ENCODE measurements at regions not wholly inside any gene's neighbourhood (a gene's known extent, or its start where the extent isn't known, plus 50 kb on each side); places are given as distances from the start of the nearest gene placed in this dataset.

GRCh38 chr21:35229290-35229689 is 180.2 kb upstream of the RUNX1 start:
- no peak for DNase-seq (ENCODE audit: low spot score)

DNA sequence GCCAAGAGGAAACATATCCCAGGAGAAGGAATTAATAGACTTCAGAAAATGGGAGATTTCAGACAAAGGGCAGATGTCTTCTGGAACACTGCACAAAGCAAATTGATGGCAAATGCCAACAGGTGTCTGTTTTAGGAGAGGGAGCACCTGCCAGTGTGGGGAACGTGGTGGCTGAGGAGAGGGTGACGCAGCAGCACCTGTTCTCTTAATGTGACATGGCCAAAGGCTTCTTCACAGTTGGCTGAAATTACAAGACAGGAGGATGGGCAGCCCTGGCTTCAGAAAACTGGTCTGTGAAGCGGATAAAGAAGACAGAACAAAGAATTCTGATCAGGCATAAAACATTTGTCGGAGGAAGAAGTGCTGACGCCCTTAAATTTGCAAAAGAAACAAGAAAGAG is 178.7 kb upstream of the RUNX1 start:
- no peak for DNase-seq (ENCODE audit: low spot score)

- DNase-seq (ENCODE audit: low spot score): no peak
These were observed 178.1 kb upstream of the RUNX1 start for GRCh38 chr21:35226968-35227744.

GRCh38 chr21:35226328-35226727 is 177.2 kb upstream of the RUNX1 start:
- DNase-seq (ENCODE audit: low spot score): no peak

GRCh38 chr21:35225573-35225972 is 176.5 kb upstream of the RUNX1 start:
- no peak for DNase-seq (ENCODE audit: low spot score)

- no peak for DNase-seq (ENCODE audit: low spot score)
These were observed 174.5 kb upstream of the RUNX1 start for GRCh38 chr21:35223480-35224156.

DNA sequence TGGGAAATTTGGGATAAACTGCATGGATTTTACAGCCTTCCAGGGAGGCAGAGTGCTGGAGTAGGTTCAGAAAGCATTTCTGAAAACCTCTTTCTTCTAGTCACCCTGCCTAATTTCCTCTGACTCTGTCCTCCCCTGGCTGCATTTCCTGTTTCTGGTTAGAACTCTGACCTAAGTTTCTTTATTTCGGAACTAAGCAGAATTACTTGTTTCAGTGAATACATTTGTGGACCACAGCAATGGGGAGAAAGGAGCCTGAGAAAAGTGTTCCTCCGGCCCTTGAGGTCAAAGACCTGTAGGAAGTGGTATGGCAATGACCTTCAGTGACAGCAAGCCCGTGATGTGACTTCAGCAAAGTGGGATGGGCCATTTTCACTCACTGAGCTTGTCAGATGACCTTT is 173.4 kb upstream of the RUNX1 start:
- no peak for DNase-seq (ENCODE audit: low spot score)

- DNase-seq (ENCODE audit: low spot score): no peak
These were observed 172.9 kb upstream of the RUNX1 start for GRCh38 chr21:35222021-35222420.

DNA sequence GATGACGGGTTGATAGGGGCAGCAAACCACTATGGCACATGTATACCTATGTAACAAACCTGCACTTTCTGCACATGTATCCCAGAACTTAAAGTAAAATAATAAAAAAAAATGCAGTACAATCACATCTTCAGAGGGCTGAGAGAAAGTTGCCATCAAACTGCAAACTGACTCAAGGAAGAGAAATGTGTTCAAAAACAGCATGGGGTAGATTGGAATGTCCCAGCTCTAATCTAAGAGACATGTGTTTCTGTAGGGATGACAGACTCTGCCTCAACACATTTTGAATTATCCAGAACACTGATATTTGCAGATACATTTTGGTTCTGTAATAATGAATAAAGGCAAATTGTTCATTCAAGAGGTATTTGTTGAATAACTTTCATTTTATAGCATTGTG is 171.2 kb upstream of the RUNX1 start:
- no peak for DNase-seq (ENCODE audit: low spot score)

DNA sequence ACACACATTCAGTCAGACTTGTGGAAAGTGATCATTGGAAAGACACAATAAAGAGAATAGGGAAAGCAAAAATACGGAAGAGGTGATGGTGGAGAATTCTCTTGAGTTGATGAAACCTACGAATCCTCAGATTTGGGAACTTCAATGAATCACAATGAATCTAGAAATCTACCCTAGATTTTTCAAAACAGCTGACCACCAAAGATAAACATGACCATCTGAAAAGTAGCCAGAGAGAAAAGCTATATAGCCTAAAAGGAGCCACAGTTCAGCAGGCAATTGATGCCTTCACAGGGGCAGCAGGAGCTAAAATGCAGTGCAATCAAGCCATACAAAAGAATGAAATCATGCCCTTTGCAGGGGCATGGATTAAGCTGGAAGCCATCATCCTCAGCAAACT is 170.6 kb upstream of the RUNX1 start:
- no peak for DNase-seq (ENCODE audit: low spot score)

- DNase-seq (ENCODE audit: low spot score): no peak
These were observed 170.2 kb upstream of the RUNX1 start for GRCh38 chr21:35219291-35219690.

DNA sequence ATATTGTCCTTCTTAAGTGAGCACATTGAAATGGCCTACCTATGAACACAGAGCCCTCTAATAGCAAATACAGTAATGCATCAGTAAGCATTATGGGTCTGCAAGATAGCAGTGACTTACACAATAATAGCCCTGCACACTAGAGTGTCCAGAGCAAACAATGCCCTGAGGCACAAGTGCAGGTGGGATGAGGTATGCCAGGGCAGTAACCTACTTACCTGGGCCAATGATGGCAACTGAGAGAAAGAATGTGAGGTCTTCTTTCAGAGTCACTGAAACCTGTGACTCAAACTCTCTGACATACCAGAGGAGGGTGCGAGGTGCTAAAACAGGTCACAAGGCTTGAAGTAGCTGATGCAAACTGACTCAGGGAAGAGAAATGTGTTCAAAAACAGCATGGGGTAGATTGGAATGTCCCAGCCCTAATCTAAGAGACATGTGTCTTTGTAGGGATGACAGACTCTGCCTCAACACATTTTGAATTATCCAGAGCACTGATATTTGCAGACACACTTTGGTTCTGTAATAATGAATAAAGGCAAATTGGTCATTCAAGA is 168.5 kb upstream of the RUNX1 start:
- no peak for DNase-seq (ENCODE audit: low spot score)

DNA sequence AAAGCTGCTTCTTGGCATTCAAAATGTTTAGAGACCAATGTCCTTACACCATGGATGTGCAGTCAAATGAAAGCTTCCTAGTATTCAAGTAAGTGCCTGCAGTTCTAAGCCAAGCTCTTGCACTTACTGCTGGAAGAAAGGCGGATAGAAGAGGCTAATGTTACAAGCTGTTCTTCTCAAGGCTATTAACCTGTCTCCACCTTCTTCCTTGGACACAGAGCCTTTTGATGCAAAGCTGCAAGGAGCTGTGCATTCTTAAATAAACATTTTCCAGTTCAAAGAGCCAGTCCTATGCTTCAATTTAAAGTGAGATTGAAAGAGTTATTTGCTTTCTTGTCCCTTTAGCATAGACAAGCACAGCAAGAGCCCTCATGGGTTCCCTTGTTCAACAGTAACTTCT is 167.9 kb upstream of the RUNX1 start:
- no peak for DNase-seq (ENCODE audit: low spot score)

GRCh38 chr21:35215870-35216269 is 166.8 kb upstream of the RUNX1 start:
- DNase-seq (ENCODE audit: low spot score): no peak

DNA sequence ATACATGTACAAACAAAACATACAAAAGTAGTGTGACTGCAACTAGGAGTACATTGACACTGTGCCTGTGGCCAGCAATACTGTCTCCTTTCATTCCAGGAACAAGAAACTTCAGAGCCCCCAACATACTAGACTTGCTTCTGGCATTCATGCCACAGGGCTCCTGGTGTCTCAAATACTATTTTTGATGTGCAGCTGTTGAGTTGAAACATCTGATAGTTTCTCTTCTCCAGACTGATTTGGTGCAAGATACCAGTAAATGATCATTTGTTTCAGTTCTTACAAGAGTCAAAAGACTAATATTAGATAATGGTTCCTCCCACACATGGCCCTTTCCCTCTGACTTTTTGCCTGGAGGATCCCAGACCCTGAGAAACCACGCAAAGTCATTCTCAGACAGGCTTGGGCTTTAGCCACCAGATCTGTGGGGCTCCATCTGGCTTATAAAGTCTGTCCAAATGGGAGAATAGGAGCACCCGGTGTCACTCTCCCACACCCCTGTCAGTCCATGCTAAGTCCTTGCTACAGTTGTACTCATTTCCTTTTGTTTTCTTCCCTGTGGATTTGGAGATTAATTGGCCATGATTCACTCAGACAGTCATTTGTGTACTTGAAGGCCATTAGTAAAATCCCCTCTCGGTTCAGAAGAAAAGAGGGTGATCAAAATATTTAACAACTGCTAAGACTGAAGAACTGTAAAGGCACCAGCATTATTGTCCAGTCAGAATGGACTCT is 163.5 kb upstream of the RUNX1 start:
- no peak for DNase-seq (ENCODE audit: low spot score)

GRCh38 chr21:35211782-35212181 is 162.7 kb upstream of the RUNX1 start:
- no peak for DNase-seq (ENCODE audit: low spot score)

GRCh38 chr21:35210093-35210492 is 161.0 kb upstream of the RUNX1 start:
- no peak for DNase-seq (ENCODE audit: low spot score)

- no peak for DNase-seq (ENCODE audit: low spot score)
These were observed 159.9 kb upstream of the RUNX1 start for GRCh38 chr21:35208810-35209517.

DNA sequence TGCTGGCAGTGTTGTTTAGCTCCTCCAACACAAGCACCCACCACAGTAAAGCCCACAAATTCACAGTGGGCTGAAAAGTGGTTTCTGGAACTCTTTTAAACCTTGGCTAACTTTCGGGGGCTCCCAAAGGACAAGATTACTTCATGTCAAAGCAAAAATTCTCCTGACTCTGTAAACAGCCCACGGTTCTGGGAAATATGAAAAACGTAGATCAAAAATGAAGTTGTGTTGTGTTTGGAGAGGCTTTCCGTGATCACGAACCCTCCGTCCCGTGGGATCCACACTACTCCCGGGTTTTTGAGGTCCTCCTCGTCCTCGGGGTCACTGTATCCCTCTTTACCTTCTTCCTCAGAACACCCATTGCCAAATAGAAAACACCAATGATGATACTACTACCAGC is 159.0 kb upstream of the RUNX1 start:
- DNase-seq (ENCODE audit: low spot score): no peak

GRCh38 chr21:35207322-35207721 is 158.2 kb upstream of the RUNX1 start:
- no peak for DNase-seq (ENCODE audit: low spot score)

GRCh38 chr21:35206141-35207125 is 157.3 kb upstream of the RUNX1 start:
- DNase-seq (ENCODE audit: low spot score): no peak
